ENCODE measurements at regions not wholly inside any gene's neighbourhood (a gene's known extent, or its start where the extent isn't known, plus 50 kb on each side); places are given as distances from the start of the nearest gene placed in this dataset.
"Not testable (repeated sequence)": the region's sequence is repeated elsewhere in the genome, so short reads cannot be mapped to it uniquely, and the experiment has no call there.

- peak; percentile 4 for FAIRE-seq
- not testable (repeated sequence) for DNase-seq (ENCODE audit: insufficient read length, low spot score)
Observed at GRCh38 chr1:238601604-238602003, 710.9 kb upstream of the ZP4 start.

- DNase-seq (ENCODE audit: insufficient read length, low spot score) (no peak), FAIRE-seq (no peak)
Observed at GRCh38 chr1:238596703-238597102, 706.0 kb upstream of the ZP4 start.

DNA sequence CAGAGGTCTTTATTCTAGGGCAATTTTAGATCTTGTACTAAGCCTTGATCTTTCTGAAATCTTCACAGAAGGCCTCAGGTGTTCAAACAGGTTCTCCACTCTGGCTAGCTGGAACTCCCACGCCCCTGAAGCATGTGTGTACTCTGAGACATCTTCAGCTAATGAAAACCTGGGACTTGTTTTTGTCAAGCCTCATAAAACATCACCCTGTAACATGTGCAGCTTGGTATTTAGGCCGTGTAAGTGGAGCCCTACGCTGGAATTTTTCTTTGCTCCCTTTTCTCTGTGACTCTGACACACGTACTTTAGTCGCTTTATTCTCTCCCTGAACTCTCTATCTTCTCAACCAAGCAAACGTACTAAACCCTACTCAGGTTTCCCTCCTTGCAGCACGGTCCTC is 701.9 kb upstream of the ZP4 start:
- FAIRE-seq (no peak), DNase-seq (ENCODE audit: insufficient read length, low spot score) (no peak)

DNA sequence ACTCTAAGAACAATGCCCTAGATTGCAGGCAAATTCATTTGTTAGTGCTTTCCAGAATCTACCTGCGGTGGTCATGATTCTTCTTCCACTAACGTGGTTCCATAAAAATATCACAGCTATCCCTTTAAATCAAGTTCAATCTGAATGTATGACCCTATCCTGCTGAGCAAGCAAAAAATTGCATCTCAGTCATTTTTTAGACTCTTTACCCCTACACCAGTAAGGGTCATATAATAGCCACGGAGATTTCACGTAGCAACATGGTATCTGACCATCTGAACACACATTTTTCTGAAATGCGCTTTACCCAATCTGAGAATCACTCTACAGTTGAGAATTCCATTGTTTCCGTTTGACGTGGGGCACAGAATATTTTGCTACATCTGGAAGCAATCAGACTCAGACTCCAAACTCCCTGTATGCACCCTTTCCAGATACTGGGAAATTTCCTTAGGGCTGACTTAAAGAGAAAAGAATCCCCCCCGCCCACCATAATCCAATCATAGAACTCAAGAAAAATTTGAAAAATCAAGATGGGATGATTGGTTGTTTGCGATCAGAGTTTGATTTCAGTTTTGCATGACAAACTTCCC is 699.2 kb upstream of the ZP4 start:
- no peak for FAIRE-seq
- DNase-seq (ENCODE audit: insufficient read length, low spot score), result no peak

DNA sequence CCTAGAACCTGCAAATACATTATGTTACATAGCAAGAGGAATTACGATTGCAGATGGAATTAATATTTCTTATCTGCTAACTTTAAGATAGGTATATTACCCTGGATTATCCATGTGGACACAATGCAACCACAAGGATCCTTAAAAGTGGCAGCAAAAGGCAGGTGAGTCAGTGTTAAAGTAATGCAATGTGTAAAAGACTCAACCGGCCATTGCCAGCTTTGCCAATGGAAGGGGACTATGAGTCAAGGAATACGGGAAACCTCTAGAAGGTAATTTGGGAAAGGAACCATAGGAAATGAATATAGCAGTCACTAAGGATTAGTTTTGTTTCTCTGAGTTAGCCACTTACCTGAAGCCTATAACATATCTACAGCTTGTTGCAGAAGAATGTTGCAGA is 692.1 kb upstream of the ZP4 start:
- no peak for FAIRE-seq
- DNase-seq (ENCODE audit: insufficient read length, low spot score), result no peak

GRCh38 chr1:238581332-238581731 is 690.6 kb upstream of the ZP4 start:
- DNase-seq (ENCODE audit: insufficient read length, low spot score) (no peak), FAIRE-seq (no peak)

GRCh38 chr1:238568735-238569134 is 678.0 kb upstream of the ZP4 start:
- FAIRE-seq (no peak), DNase-seq (ENCODE audit: insufficient read length, low spot score) (no peak)

DNA sequence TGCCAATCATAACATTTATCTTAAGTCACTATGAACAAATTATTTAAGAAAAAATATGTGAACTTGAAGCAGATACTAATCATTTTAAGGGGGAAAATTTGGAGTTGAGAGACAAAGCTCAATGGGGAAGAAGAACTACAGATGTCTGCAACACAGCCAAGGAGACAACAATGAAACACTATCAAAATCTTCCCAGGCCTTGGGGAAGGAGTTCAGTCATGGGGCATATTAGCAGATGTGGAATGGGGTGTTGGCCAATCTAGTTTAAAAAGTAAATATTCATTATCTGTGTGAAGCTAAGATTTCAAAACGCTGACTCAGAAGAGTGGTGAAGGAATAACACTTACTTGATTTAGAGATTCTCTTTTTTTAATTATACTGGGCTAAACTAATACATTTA is 671.6 kb upstream of the ZP4 start:
- FAIRE-seq (no peak), DNase-seq (ENCODE audit: insufficient read length, low spot score) (no peak)

GRCh38 chr1:238558746-238559145 is 668.0 kb upstream of the ZP4 start:
- DNase-seq (ENCODE audit: insufficient read length, low spot score) (no peak), FAIRE-seq (no peak)

DNA sequence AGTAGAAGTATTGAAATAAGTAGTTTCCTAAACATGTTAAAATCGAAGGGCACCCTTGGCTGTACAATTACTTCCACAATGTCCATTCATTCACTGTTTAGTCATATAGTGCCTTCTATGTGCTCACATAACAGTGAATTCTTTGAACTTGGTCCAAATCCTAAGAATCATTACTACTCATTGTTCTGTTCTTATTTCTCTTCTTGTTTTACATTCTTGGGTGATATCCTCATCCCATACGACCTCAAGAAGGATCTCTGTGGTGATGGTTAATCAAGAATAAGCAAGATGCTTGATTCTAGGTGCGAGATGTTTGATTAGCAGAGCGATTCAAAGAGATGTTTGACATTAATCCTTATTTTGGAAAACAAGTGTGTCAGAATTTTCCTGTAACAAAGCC is 667.4 kb upstream of the ZP4 start:
- DNase-seq (ENCODE audit: insufficient read length, low spot score) (no peak), FAIRE-seq (no peak)

- no peak for DNase-seq (ENCODE audit: insufficient read length, low spot score)
- FAIRE-seq, result no peak
Observed at GRCh38 chr1:238552271-238552670, 661.5 kb upstream of the ZP4 start.

DNA sequence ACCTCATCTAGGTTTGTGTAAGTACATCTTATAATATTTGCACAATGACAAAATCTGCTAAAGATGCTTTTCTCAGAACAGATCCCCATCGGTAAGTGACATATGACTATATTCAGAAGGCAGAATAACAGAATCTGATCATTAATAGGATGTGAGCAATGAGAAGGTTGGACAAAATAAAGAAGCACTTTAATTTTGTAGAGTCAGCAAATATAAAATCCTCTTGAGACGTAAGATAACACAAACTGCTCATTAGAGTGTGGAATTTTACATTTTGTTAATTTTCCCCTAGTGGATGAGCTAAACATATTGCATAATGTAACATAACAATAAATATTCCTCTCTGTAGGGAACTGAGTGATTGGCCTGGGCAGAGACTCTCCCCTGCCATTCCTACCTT is 658.4 kb upstream of the ZP4 start:
- FAIRE-seq, result no peak
- DNase-seq (ENCODE audit: insufficient read length, low spot score), result no peak

- no peak for FAIRE-seq
- no peak for DNase-seq (ENCODE audit: insufficient read length, low spot score)
Observed at GRCh38 chr1:238546118-238546517, 655.4 kb upstream of the ZP4 start.

DNA sequence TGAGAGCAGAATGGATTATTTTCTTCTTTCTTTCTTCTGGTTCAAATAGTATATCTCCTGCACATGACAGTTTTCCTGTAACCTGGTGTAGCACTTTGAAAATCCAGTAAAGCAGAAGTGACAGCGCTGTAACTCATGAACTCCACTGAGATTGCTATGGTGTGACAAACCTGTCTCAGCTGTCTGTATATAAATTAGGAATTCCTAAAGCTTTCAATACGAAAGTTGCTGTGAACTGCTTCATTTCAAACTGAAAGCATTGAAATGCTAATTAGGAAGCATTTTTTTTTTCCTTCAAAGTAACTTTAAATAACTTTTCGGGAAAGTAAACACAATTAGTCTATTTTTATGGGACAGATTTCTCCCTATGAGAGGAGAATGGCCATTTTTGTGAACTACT is 646.9 kb upstream of the ZP4 start:
- FAIRE-seq, result no peak
- no peak for DNase-seq (ENCODE audit: insufficient read length, low spot score)

- DNase-seq (ENCODE audit: insufficient read length, low spot score) (no peak), FAIRE-seq (no peak)
Observed at GRCh38 chr1:238530209-238530851, 639.6 kb upstream of the ZP4 start.

- DNase-seq (ENCODE audit: insufficient read length, low spot score) (no peak), FAIRE-seq (no peak)
Observed at GRCh38 chr1:238517711-238518110, 627.0 kb upstream of the ZP4 start.

GRCh38 chr1:238501290-238501689 is 610.6 kb upstream of the ZP4 start:
- DNase-seq (ENCODE audit: insufficient read length, low spot score) (no peak), FAIRE-seq (no peak)

GRCh38 chr1:238499021-238499420 is 608.3 kb upstream of the ZP4 start:
- DNase-seq (ENCODE audit: insufficient read length, low spot score), result no peak
- no peak for FAIRE-seq

GRCh38 chr1:238492271-238492670 is 601.5 kb upstream of the ZP4 start:
- FAIRE-seq (no peak), DNase-seq (ENCODE audit: insufficient read length, low spot score) (no peak)

- no peak for FAIRE-seq
- no peak for DNase-seq (ENCODE audit: insufficient read length, low spot score)
Observed at GRCh38 chr1:238491265-238491664, 600.5 kb upstream of the ZP4 start.

GRCh38 chr1:238489006-238489405 is 598.3 kb upstream of the ZP4 start:
- FAIRE-seq (no peak), DNase-seq (ENCODE audit: insufficient read length, low spot score) (no peak)

- DNase-seq (ENCODE audit: insufficient read length, low spot score), result no peak
- no peak for FAIRE-seq
Observed at GRCh38 chr1:238488401-238488800, 597.7 kb upstream of the ZP4 start.

DNA sequence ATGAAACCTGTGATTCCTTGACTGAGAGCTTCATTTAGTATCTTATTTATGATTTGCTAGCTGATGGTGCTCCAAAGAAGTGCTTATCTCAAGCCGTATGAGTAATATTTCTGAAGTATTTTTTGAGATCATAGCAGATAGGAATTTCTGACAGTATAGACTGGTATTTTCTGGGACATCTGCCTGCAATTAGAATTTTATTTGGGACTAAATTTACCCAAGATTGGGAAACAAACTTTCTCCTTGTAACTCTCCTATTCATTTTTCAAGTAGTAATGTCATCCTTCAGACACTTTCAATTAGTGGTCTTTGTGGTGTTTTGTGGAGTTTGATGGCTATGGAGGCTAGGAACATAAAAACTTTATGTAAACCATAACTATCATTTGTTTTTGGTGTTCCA is 597.2 kb upstream of the ZP4 start:
- no peak for FAIRE-seq

More for the DNA sequence above, 597.2 kb upstream of the ZP4 start:
- DNase-seq (ENCODE audit: insufficient read length, low spot score), result no peak
